ENCODE measurements at regions not wholly inside any gene's neighbourhood (a gene's known extent, or its start where the extent isn't known, plus 50 kb on each side); places are given as distances from the start of the nearest gene placed in this dataset.

- Mint-ChIP-seq H3K27me3 (ENCODE audit: insufficient read depth) (no peaks in the 10 kb centered on the region), H3K36me3 (ENCODE audit: low read depth) (no peaks in the 10 kb centered on the region), H3K9me3 (peaks cover 44% of the 10 kb centered on the region), H3K4me1 (ENCODE audit: low read depth) (no peaks in the 10 kb centered on the region), H3K27ac (no peak overlapping the region), H3K4me3 (no peak overlapping the region)
- no peak for DNase-seq
- TF ChIP-seq, protein P1, sequence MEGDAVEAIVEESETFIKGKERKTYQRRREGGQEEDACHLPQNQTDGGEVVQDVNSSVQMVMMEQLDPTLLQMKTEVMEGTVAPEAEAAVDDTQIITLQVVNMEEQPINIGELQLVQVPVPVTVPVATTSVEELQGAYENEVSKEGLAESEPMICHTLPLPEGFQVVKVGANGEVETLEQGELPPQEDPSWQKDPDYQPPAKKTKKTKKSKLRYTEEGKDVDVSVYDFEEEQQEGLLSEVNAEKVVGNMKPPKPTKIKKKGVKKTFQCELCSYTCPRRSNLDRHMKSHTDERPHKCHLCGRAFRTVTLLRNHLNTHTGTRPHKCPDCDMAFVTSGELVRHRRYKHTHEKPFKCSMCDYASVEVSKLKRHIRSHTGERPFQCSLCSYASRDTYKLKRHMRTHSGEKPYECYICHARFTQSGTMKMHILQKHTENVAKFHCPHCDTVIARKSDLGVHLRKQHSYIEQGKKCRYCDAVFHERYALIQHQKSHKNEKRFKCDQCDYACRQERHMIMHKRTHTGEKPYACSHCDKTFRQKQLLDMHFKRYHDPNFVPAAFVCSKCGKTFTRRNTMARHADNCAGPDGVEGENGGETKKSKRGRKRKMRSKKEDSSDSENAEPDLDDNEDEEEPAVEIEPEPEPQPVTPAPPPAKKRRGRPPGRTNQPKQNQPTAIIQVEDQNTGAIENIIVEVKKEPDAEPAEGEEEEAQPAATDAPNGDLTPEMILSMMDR (IDR thresholded peaks at IDR 0.05), result no peak
These were observed 1128.4 kb downstream of the BCL11B start for GRCh38 chr14:98143566-98143965.

- Mint-ChIP-seq H3K4me1 (ENCODE audit: low read depth) (no peaks in the 10 kb centered on the region), H3K4me3 (no peak overlapping the region), H3K9me3 (peaks cover 58% of the 10 kb centered on the region), H3K36me3 (ENCODE audit: low read depth) (no peaks in the 10 kb centered on the region), H3K27me3 (ENCODE audit: insufficient read depth) (no peaks in the 10 kb centered on the region), H3K27ac (no peak overlapping the region)
- DNase-seq, result no peak
- TF ChIP-seq, protein P1 (IDR thresholded peaks at IDR 0.05), result no peak
These were observed 1127.0 kb downstream of the BCL11B start for GRCh38 chr14:98144964-98145363.

GRCh38 chr14:98146416-98146815, 1125.6 kb downstream of the BCL11B start:
- Mint-ChIP-seq H3K4me1 (ENCODE audit: low read depth) (no peaks in the 10 kb centered on the region), H3K27ac (no peak overlapping the region), H3K36me3 (ENCODE audit: low read depth) (no peaks in the 10 kb centered on the region), H3K4me3 (no peak overlapping the region), H3K9me3 (peaks cover 58% of the 10 kb centered on the region), H3K27me3 (ENCODE audit: insufficient read depth) (no peaks in the 10 kb centered on the region)
- no peak for DNase-seq
- TF ChIP-seq, protein P1 (IDR thresholded peaks at IDR 0.05), result no peak

- DNase-seq, result no peak
- H3K27me3 Mint-ChIP-seq (ENCODE audit: insufficient read depth), result no peaks in the 10 kb centered on the region
- no peaks in the 10 kb centered on the region; the same call in 1 of the 2 replicates for H3K36me3 Mint-ChIP-seq (ENCODE audit: low read depth)
- H3K4me3 Mint-ChIP-seq, result no peak overlapping the region
- peaks cover 66% of the 10 kb centered on the region for H3K9me3 Mint-ChIP-seq
- H3K27ac Mint-ChIP-seq, result no peak overlapping the region
- no peaks in the 10 kb centered on the region for H3K4me1 Mint-ChIP-seq (ENCODE audit: low read depth)
- TF ChIP-seq, protein P1 (IDR thresholded peaks at IDR 0.05), result no peak
These were observed 1117.7 kb downstream of the BCL11B start for GRCh38 chr14:98154254-98154653.

GRCh38 chr14:98156411-98156810, 1115.6 kb downstream of the BCL11B start:
- Mint-ChIP-seq H3K36me3 (ENCODE audit: low read depth) (no peaks in the 10 kb centered on the region; the same call in 1 of the 2 replicates), H3K4me1 (ENCODE audit: low read depth) (no peaks in the 10 kb centered on the region), H3K27ac (no peak overlapping the region), H3K9me3 (peaks cover 64% of the 10 kb centered on the region), H3K4me3 (no peak overlapping the region), H3K27me3 (ENCODE audit: insufficient read depth) (no peaks in the 10 kb centered on the region)
- DNase-seq, result no peak
- TF ChIP-seq, protein P1 (IDR thresholded peaks at IDR 0.05), result no peak

DNA sequence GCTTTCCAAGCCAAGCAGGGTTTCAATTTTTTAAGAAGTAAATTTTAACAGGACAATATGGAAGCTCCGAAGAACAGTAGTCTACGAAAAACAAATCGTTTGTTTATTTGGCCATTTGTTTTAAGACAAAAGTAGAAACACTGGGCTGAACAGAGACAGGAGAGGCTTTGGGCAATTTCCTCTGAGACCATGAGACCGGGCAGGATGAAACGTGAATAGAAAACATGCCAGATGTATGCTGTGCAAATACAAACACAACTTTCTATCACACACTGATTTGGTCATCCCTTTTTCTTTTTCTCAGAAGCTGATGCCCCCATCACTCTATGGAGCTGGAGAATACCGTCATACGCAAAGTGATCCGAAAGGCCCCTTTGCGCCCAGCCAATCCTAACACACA, 1111.1 kb downstream of the BCL11B start:
- no peak overlapping the region for H3K4me3 Mint-ChIP-seq
- DNase-seq, result no peak
- H3K27me3 Mint-ChIP-seq (ENCODE audit: insufficient read depth), result peaks cover 3% of the 10 kb centered on the region; the same call in 1 of the 2 replicates
- H3K4me1 Mint-ChIP-seq (ENCODE audit: low read depth), result no peaks in the 10 kb centered on the region
- no peak overlapping the region for H3K27ac Mint-ChIP-seq
- H3K36me3 Mint-ChIP-seq (ENCODE audit: low read depth), result peaks cover 6% of the 10 kb centered on the region
- peaks cover 73% of the 10 kb centered on the region for H3K9me3 Mint-ChIP-seq
- TF ChIP-seq, protein P1 (IDR thresholded peaks at IDR 0.05), result no peak
